OCI-LY7 (cell line): ENCODE measurements at regions not wholly inside any gene's neighbourhood (a gene's known extent, or its start where the extent isn't known, plus 50 kb on each side); places are given as distances from the start of the nearest gene placed in this dataset.

Experiments
- BruUV-seq: library from RNA; stranded (reverse); fragments of 400-500 nt; replicated peaks from 2 replicates; lab custom pipeline; 2021; lab: Mats Ljungman, UMichigan
- CTCF ChIA-PET: fragments of 300-600 bp; sonication (Branson Sonifier 250); formaldehyde crosslinking; loops from one replicate; lab custom pipeline; 2022; ENCODE audit warnings: antibody characterized with exemption; ENCODE audit not compliant: unreplicated experiment; lab: Charles Lee
- POLR2A ChIA-PET: fragments of 300-600 bp; sonication (Branson Sonifier 250); formaldehyde crosslinking; loops from one replicate; lab custom pipeline; 2022; ENCODE audit warnings: antibody characterized with exemption; lab: Charles Lee
- DNase-seq: peaks from one replicate; pipeline ENCODE4 v3.0.0-alpha.2; 2015; ENCODE audit warnings: low spot score
- H2AFZ ChIP-seq: fragments of 200-600 bp; sonication (generic), shearing (Covaris generic); 2 replicates; pipeline ENCODE4 v1.6.1; 2014; ENCODE audit warnings: mild to moderate bottlenecking, antibody characterized with exemption, low read length, moderate library complexity
- H3K27ac ChIP-seq: fragments of 200-600 bp; sonication (generic); 2 replicates; pipeline ENCODE4 v1.5.1; 2014; ENCODE audit warnings: mixed run types, low read depth, mild to moderate bottlenecking, moderate library complexity, low read length, inconsistent platforms; ENCODE audit not compliant: poor library complexity, severe bottlenecking
- H3K36me3 ChIP-seq: fragments of 200-600 bp; sonication (generic); 2 replicates; pipeline ENCODE4 v1.6.1; 2014; ENCODE audit warnings: mild to moderate bottlenecking, antibody characterized with exemption, low read length, moderate library complexity, mixed read lengths; ENCODE audit not compliant: insufficient read depth
- H3K4me1 ChIP-seq: fragments of 200-600 bp; sonication (generic); 2 replicates; pipeline ENCODE4 v1.5.1; 2014; ENCODE audit warnings: mild to moderate bottlenecking, low read length; ENCODE audit not compliant: insufficient read depth, poor library complexity, severe bottlenecking
- H3K4me2 ChIP-seq: fragments of 200-600 bp; sonication (generic); 2 replicates; pipeline ENCODE4 v1.6.1; 2014; ENCODE audit warnings: mild to moderate bottlenecking, low read length
- H3K4me3 ChIP-seq: fragments of 200-600 bp; sonication (generic); 2 replicates; pipeline ENCODE4 v1.5.1; 2014; ENCODE audit warnings: mild to moderate bottlenecking, low read depth, low read length; ENCODE audit not compliant: poor library complexity, severe bottlenecking
- H3K79me2 ChIP-seq: fragments of 200-600 bp; sonication (generic); 2 replicates; pipeline ENCODE4 v1.6.1; 2016; ENCODE audit warnings: low read depth, mild to moderate bottlenecking, low read length, moderate library complexity, mixed read lengths; ENCODE audit not compliant: insufficient read depth
- H3K9me2 ChIP-seq: fragments of 200-600 bp; sonication (generic); 2 replicates; pipeline ENCODE4 v1.6.1; 2016; ENCODE audit warnings: mild to moderate bottlenecking, low read length, mixed read lengths; ENCODE audit not compliant: insufficient read depth
- H3K9me3 ChIP-seq: fragments of 200-600 bp; sonication (generic); 2 replicates; pipeline ENCODE4 v1.6.1; 2014; ENCODE audit warnings: mild to moderate bottlenecking, mixed run types, low read length, mixed read lengths
- H4K20me1 ChIP-seq: fragments of 200-600 bp; sonication (generic); 2 replicates; pipeline ENCODE4 v1.6.1; 2014; ENCODE audit warnings: mild to moderate bottlenecking, antibody characterized with exemption, low read length, moderate library complexity, mixed read lengths; ENCODE audit not compliant: insufficient read depth
- EZH2phosphoT487 ChIP-seq: fragments of 200-600 bp; sonication (generic); IDR thresholded peaks from 2 replicates; pipeline ENCODE4 v1.6.1; 2018; ENCODE audit warnings: low read depth, borderline replicate concordance, mild to moderate bottlenecking, mixed run types, antibody characterized with exemption, low read length, moderate library complexity, mixed read lengths
- intact Hi-C: fragments of 100-400 bp; cut with micrococcal nuclease; formaldehyde crosslinking; loops from one replicate; pipeline ENCODE4 v1.10.0; 2022; ENCODE audit not compliant: unreplicated experiment
- TF ChIP-seq, protein P1 (sequence below): fragments of 200-600 bp; sonication (generic); conservative IDR thresholded peaks from 2 replicates; pipeline ENCODE4 v1.5.1; 2014; ENCODE audit warnings: mild to moderate bottlenecking, antibody characterized with exemption, low read length, moderate library complexity, mixed read lengths

DNA sequence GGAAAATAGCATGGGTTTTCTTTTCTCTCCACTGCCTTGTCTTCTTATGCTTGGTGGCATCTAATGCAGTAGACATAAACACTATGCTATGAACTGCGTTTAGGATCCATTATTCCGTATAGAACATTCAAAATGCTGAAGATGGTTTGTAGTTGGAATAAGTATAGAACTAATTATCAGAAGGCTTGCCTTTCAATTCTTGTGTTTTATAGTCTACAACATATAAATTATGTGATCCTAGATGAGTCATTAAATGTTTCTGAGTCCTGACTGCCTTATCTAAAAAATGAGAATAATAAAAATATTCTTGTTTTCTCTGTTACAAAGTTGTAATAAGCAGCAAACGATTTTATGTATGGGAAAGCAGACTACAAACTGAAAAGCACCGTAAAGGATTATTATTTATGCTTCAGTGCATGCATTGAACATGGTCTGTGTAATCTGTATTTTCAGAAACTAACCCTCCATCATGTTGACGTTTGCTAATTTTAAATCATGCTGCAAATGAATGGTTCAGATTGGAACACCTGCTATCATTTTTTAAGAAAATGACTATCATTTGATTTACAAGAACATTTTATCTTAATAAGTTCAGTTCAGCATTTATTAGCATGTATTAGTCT is 335.9 kb upstream of the AADAT start:
- H3K36me3 ChIP-seq, result no peaks in the 10 kb centered on the region
- H3K27ac ChIP-seq, result no peak overlapping the region
- no peaks in the 10 kb centered on the region for H3K9me3 ChIP-seq
- H3K79me2 ChIP-seq, result no peaks in the 10 kb centered on the region
- no peak for DNase-seq
- no peak overlapping the region for H2AFZ ChIP-seq
- ChIA-PET CTCF (no interaction called here), POLR2A (no interaction called here)
- H3K4me1 ChIP-seq, result no peaks in the 10 kb centered on the region
- no peaks in the 10 kb centered on the region; the same call in 1 of the 2 replicates for H3K9me2 ChIP-seq
- no TSS peak for BruUV-seq
- no peaks in the 10 kb centered on the region for H4K20me1 ChIP-seq
- H3K4me3 ChIP-seq, result no peak overlapping the region
- TF ChIP-seq EZH2phosphoT487, result no peak
- TF ChIP-seq, protein P1, sequence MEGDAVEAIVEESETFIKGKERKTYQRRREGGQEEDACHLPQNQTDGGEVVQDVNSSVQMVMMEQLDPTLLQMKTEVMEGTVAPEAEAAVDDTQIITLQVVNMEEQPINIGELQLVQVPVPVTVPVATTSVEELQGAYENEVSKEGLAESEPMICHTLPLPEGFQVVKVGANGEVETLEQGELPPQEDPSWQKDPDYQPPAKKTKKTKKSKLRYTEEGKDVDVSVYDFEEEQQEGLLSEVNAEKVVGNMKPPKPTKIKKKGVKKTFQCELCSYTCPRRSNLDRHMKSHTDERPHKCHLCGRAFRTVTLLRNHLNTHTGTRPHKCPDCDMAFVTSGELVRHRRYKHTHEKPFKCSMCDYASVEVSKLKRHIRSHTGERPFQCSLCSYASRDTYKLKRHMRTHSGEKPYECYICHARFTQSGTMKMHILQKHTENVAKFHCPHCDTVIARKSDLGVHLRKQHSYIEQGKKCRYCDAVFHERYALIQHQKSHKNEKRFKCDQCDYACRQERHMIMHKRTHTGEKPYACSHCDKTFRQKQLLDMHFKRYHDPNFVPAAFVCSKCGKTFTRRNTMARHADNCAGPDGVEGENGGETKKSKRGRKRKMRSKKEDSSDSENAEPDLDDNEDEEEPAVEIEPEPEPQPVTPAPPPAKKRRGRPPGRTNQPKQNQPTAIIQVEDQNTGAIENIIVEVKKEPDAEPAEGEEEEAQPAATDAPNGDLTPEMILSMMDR, result no peak
- intact Hi-C loops, result no loop called here
- H3K4me2 ChIP-seq, result no peak overlapping the region

DNA sequence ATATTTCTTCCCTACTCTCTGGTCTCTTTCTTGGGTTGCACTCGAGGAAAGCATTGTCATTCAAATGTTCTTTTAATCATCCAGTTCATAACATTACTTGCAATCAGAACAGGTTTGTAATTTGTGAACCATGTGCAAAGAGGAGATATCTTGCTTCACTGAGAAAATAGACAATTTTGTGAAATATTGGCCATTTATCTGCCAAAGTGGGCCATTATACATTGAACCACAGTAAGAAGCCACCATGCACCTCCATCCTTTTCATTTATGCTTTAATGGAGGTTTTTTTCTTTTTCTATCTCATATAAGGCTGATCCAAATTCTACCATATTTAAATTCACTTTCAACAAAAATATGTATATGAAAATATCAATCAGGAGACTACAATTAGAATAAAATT is 335.3 kb upstream of the AADAT start:
- H2AFZ ChIP-seq, result no peak overlapping the region
- H3K36me3 ChIP-seq, result no peaks in the 10 kb centered on the region
- ChIA-PET POLR2A (no interaction called here), CTCF (no interaction called here)
- H3K4me1 ChIP-seq, result no peaks in the 10 kb centered on the region
- no peaks in the 10 kb centered on the region for H3K9me3 ChIP-seq
- intact Hi-C loops, result no loop called here
- BruUV-seq, result no TSS peak
- no peak overlapping the region for H3K4me3 ChIP-seq
- no peaks in the 10 kb centered on the region for H3K79me2 ChIP-seq
- H3K27ac ChIP-seq, result no peak overlapping the region
- DNase-seq, result no peak
- no peaks in the 10 kb centered on the region; the same call in 1 of the 2 replicates for H3K9me2 ChIP-seq
- no peak overlapping the region for H3K4me2 ChIP-seq
- no peaks in the 10 kb centered on the region for H4K20me1 ChIP-seq
- no peak for TF ChIP-seq EZH2phosphoT487
- TF ChIP-seq, protein P1, result no peak

DNA sequence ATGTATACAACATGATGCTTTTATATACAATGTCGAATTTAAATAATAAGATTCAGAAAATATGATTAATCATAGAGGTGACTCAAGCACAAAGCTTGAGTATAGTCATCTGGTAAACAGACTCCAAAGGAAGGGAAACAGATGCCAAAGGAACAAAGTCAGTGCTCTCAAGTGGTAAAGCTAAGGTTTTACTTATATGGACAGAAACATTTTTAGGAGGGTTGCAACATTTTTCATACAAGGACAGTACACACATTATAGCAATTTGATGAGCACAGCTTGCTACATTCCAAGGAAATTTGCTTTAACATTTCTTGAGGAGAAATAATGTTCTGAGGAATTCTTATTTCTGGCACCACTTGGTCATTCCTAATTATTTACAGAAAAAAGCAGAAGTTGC is 333.4 kb upstream of the AADAT start:
- TF ChIP-seq EZH2phosphoT487, result no peak
- TF ChIP-seq, protein P1, result no peak
- BruUV-seq, result no TSS peak
- H3K4me2 ChIP-seq, result no peak overlapping the region

More for the DNA sequence above, 333.4 kb upstream of the AADAT start:
- Histone ChIP-seq H3K4me1 (no peaks in the 10 kb centered on the region), H3K9me3 (no peaks in the 10 kb centered on the region), H3K4me3 (no peak overlapping the region), H3K36me3 (no peaks in the 10 kb centered on the region), H2AFZ (no peak overlapping the region), H4K20me1 (no peaks in the 10 kb centered on the region), H3K79me2 (no peaks in the 10 kb centered on the region), H3K27ac (no peak overlapping the region), H3K9me2 (no peaks in the 10 kb centered on the region; the same call in 1 of the 2 replicates)
- ChIA-PET CTCF (no interaction called here), POLR2A (interaction anchor here (0.6 to 1.0 kb wide), 3 partner anchors 75 to 769 kb away, joined by 3 read pairs; no protein-coding TSS in a partner anchor)
- intact Hi-C loops, result no loop called here
- DNase-seq, result no peak
